ENCODE measurements at regions not wholly inside any gene's neighbourhood (a gene's known extent, or its start where the extent isn't known, plus 50 kb on each side); places are given as distances from the start of the nearest gene placed in this dataset.

- DNase-seq (ENCODE audit: low read depth), result no peak
- H3K4me3 ChIP-seq (ENCODE audit: low read depth, low read length), result no peak overlapping the region
- H3K27me3 ChIP-seq (ENCODE audit: control insufficient read depth, insufficient read depth, low read length), result no peaks in the 10 kb centered on the region
- H3K36me3 ChIP-seq (ENCODE audit: control insufficient read depth, insufficient read depth, low read length), result no peaks in the 10 kb centered on the region
- TF ChIP-seq, protein P1, sequence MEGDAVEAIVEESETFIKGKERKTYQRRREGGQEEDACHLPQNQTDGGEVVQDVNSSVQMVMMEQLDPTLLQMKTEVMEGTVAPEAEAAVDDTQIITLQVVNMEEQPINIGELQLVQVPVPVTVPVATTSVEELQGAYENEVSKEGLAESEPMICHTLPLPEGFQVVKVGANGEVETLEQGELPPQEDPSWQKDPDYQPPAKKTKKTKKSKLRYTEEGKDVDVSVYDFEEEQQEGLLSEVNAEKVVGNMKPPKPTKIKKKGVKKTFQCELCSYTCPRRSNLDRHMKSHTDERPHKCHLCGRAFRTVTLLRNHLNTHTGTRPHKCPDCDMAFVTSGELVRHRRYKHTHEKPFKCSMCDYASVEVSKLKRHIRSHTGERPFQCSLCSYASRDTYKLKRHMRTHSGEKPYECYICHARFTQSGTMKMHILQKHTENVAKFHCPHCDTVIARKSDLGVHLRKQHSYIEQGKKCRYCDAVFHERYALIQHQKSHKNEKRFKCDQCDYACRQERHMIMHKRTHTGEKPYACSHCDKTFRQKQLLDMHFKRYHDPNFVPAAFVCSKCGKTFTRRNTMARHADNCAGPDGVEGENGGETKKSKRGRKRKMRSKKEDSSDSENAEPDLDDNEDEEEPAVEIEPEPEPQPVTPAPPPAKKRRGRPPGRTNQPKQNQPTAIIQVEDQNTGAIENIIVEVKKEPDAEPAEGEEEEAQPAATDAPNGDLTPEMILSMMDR (IDR thresholded peaks at IDR 0.05; ENCODE audit: insufficient read depth, low read length, poor library complexity, severe bottlenecking), result no peak
Observed at GRCh38 chr2:154551649-154552048, 146.8 kb upstream of the KCNJ3 start.

DNA sequence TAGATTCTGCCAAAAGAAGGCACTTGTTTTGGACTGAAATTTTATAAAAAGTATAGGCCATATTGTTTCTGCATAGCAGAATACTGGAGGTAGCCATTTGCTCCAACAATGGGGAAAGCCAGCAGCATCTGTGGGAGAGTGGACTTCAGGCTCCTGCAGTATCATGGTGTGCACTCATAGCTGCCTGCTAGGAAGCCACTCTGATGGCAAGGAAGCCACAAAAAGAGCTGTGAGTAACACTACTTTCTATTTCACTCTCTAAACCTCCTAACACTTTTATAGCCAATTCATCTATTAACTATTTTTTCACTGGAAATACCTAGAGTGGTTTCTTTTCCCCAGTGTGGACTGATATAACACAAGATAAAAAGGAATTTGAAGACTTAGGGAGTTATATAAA lies 144.4 kb upstream of the KCNJ3 start:
- Histone ChIP-seq H3K27me3 (ENCODE audit: control insufficient read depth, insufficient read depth, low read length) (no peaks in the 10 kb centered on the region), H3K4me3 (ENCODE audit: low read depth, low read length) (no peak overlapping the region), H3K36me3 (ENCODE audit: control insufficient read depth, insufficient read depth, low read length) (no peaks in the 10 kb centered on the region)
- TF ChIP-seq, protein P1 (IDR thresholded peaks at IDR 0.05; ENCODE audit: insufficient read depth, low read length, poor library complexity, severe bottlenecking), result no peak
- no peak for DNase-seq (ENCODE audit: low read depth)

DNA sequence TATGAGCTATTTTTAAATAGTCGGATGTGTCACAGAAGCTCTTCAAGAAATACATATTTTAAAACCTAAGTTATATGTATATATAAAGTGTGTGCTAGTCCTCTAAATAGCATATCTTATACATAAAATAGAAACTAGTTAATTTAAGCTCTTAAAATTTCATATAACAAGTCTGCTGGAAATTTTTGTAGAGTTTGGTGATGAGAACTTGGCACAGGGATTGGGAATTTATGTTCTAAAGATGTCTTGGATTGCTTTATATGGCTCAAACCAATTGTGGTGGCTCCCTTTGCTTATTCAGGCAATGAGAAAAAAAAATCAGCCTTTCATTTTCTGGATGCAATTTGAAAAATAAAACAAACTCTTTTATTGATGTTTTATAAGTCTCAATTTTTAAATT lies 142.8 kb upstream of the KCNJ3 start:
- TF ChIP-seq, protein P1 (IDR thresholded peaks at IDR 0.05; ENCODE audit: insufficient read depth, low read length, poor library complexity, severe bottlenecking), result no peak
- Histone ChIP-seq H3K4me3 (ENCODE audit: low read depth, low read length) (no peak overlapping the region), H3K27me3 (ENCODE audit: control insufficient read depth, insufficient read depth, low read length) (no peaks in the 10 kb centered on the region), H3K36me3 (ENCODE audit: control insufficient read depth, insufficient read depth, low read length) (no peaks in the 10 kb centered on the region)
- DNase-seq (ENCODE audit: low read depth), result no peak

DNA sequence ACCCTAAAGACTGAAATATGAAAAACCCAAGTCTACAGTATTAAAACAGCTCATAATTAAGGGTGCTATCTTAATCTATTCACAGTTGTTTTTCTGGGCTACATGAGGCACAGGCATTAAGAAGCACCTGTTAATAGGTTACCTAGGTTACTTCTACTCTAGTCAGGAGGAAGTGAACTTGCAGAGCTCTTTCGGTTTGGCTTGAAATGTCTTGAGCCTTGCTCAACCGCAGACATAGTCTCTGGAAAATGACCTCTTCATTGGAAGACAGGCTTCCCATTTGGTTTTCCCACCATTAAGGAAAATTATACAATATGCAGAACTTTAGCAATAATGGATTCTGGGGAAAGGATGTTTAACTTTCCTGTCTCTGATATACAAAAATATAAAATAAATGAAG lies 142.3 kb upstream of the KCNJ3 start:
- Histone ChIP-seq H3K36me3 (ENCODE audit: control insufficient read depth, insufficient read depth, low read length) (no peaks in the 10 kb centered on the region), H3K27me3 (ENCODE audit: control insufficient read depth, insufficient read depth, low read length) (no peaks in the 10 kb centered on the region), H3K4me3 (ENCODE audit: low read depth, low read length) (no peak overlapping the region)
- TF ChIP-seq, protein P1 (IDR thresholded peaks at IDR 0.05; ENCODE audit: insufficient read depth, low read length, poor library complexity, severe bottlenecking), result no peak
- no peak for DNase-seq (ENCODE audit: low read depth)

DNA sequence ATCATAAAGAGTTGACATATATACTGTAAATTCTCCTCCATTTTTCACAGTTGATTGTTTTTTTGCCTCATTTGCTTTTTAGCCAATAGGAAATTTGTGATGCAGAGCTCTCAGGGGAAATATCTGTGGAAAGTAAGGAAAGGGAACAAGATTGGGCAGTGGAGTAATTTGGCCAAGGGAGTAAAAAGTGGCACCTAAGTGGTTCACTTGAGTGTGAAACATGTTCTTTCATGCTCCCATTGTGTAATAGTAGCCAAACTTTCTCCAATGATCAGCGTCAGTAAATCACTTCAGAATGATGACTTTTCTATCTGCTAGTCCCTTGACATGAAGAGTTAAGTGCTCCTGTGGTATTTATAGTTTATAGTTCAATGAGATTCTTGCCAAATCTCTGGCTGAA lies 141.9 kb upstream of the KCNJ3 start:
- H3K36me3 ChIP-seq (ENCODE audit: control insufficient read depth, insufficient read depth, low read length), result no peaks in the 10 kb centered on the region
- TF ChIP-seq, protein P1 (IDR thresholded peaks at IDR 0.05; ENCODE audit: insufficient read depth, low read length, poor library complexity, severe bottlenecking), result no peak
- no peaks in the 10 kb centered on the region for H3K27me3 ChIP-seq (ENCODE audit: control insufficient read depth, insufficient read depth, low read length)
- H3K4me3 ChIP-seq (ENCODE audit: low read depth, low read length), result no peak overlapping the region
- no peak for DNase-seq (ENCODE audit: low read depth)

GRCh38 chr2:154557906-154558305 lies 140.6 kb upstream of the KCNJ3 start:
- no peaks in the 10 kb centered on the region for H3K27me3 ChIP-seq (ENCODE audit: control insufficient read depth, insufficient read depth, low read length)

More at GRCh38 chr2:154557906-154558305, 140.6 kb upstream of the KCNJ3 start:
- no peak for DNase-seq (ENCODE audit: low read depth)
- Histone ChIP-seq H3K36me3 (ENCODE audit: control insufficient read depth, insufficient read depth, low read length) (no peaks in the 10 kb centered on the region), H3K4me3 (ENCODE audit: low read depth, low read length) (no peak overlapping the region)
- TF ChIP-seq, protein P1 (IDR thresholded peaks at IDR 0.05; ENCODE audit: insufficient read depth, low read length, poor library complexity, severe bottlenecking), result no peak
